Spleen (tissue), 11 donors: ENCODE measurements at regions not wholly inside any gene's neighbourhood (a gene's known extent, or its start where the extent isn't known, plus 50 kb on each side); places are given as distances from the start of the nearest gene placed in this dataset.

Source experiments
- DNase-seq: peaks from one replicate; pipeline ENCODE4 v3.0.0-alpha.2; 2020
- H3K27ac ChIP-seq, 8 donors: fragments of 200-600 bp; sonication (generic) in 7 of 8; 1 replicate in 4 of 8; 2 replicates in 4 of 8; pipeline versions ENCODE4 v1.5.0 to v1.8.0; 2016 to 2021; ENCODE audit warnings: inconsistent platforms in 4 of 8, mild to moderate bottlenecking in 4 of 8, moderate library complexity in 1 of 8
- H3K27me3 ChIP-seq, 7 donors: fragments of 200-600 bp; sonication (generic) in 6 of 7; replicated peaks in 1 of 7; 1 replicate in 4 of 7; 2 replicates in 3 of 7; pipeline versions ENCODE4 v1.5.0 to v1.8.0; 2016 to 2021; ENCODE audit warnings: inconsistent platforms in 3 of 7, mild to moderate bottlenecking in 1 of 7
- H3K36me3 ChIP-seq, 6 donors: fragments of 200-600 bp; sonication (generic) in 5 of 6; 1 replicate in 4 of 6; 2 replicates in 2 of 6; pipeline versions ENCODE4 v1.5.0 to v1.8.0; 2016 to 2021; ENCODE audit warnings: inconsistent platforms in 2 of 6
- H3K4me1 ChIP-seq, 6 donors: fragments of 200-600 bp; sonication (generic) in 5 of 6; 1 replicate in 3 of 6; 2 replicates in 3 of 6; pipeline versions ENCODE4 v1.5.0 to v1.8.0; 2016 to 2021; ENCODE audit warnings: inconsistent platforms in 3 of 6
- H3K4me3 ChIP-seq, 8 donors: fragments of 200-600 bp; sonication (generic) in 7 of 8; 1 replicate in 4 of 8; 2 replicates in 4 of 8; pipeline versions ENCODE4 v1.5.0 to v1.8.0; 2016 to 2021; ENCODE audit warnings: inconsistent platforms in 4 of 8, mild to moderate bottlenecking in 4 of 8, moderate library complexity in 2 of 8
- H3K9me3 ChIP-seq, 8 donors: fragments of 200-600 bp; sonication (generic) in 7 of 8; 1 replicate in 4 of 8; 2 replicates in 4 of 8; pipeline versions ENCODE4 v1.5.0 to v1.8.0; 2016 to 2021; ENCODE audit warnings: inconsistent platforms in 4 of 8
- POLR2A ChIP-seq, 3 donors: fragments of 450-650 bp; IDR thresholded peaks; one replicate each; pipeline ENCODE4 v1.5.1; 2017; ENCODE audit warnings: antibody characterized with exemption in 3 of 3, mild to moderate bottlenecking in 1 of 3
- POLR2AphosphoS5 ChIP-seq, 3 donors: sonication (generic); formaldehyde crosslinking; IDR thresholded peaks; one replicate each; pipeline ENCODE4 v1.5.1; 2017; ENCODE audit warnings: antibody characterized with exemption in 3 of 3
- WGBS, 5 donors: extraction: QIAGEN DNeasy Blood & Tissue Kit in 3 of 5; methylation state at CpG; one replicate each; pipeline versions ENCODE4 v1.1.5 to v1.1.7; 2013 to 2018; 5-methylcytosine and 5-hydroxymethylcytosine counted together
- intact Hi-C: fragments of 100-400 bp; cut with DNase I; formaldehyde crosslinking; loops from one replicate; pipeline ENCODE4 v1.15.0; 2023; ENCODE audit warnings: low total_unique reads
- TF ChIP-seq, protein P1 (sequence below), 11 experiments: fragments of 200-600 bp in 7 of 11; fragments of 450-650 bp in 4 of 11; sonication (generic) in 4 of 11; IDR thresholded peaks in 8 of 11; conservative IDR thresholded peaks in 3 of 11; 1 replicate in 7 of 11; 2 replicates in 4 of 11; pipeline versions ENCODE4 v1.4.0 to v1.8.0; 2016 to 2021; ENCODE audit warnings: antibody characterized with exemption in 11 of 11, inconsistent platforms in 4 of 11, mild to moderate bottlenecking in 1 of 11
- donor health status: healthy with polysubstance abuse.
- donor health status: DM: no; HTN: no; CAD: no; lungs with moderate emphysema.
- donor health status: DM: no; HTN: no; CAD: no.
- donor health status: Bipolar disorder and iron deficiency.
- donor health status: healthy.
- donor health status: DM: no; HTN: no; CAD: no.
- donor health status: DM: yes; HTN: yes; CAD: no.

DNA sequence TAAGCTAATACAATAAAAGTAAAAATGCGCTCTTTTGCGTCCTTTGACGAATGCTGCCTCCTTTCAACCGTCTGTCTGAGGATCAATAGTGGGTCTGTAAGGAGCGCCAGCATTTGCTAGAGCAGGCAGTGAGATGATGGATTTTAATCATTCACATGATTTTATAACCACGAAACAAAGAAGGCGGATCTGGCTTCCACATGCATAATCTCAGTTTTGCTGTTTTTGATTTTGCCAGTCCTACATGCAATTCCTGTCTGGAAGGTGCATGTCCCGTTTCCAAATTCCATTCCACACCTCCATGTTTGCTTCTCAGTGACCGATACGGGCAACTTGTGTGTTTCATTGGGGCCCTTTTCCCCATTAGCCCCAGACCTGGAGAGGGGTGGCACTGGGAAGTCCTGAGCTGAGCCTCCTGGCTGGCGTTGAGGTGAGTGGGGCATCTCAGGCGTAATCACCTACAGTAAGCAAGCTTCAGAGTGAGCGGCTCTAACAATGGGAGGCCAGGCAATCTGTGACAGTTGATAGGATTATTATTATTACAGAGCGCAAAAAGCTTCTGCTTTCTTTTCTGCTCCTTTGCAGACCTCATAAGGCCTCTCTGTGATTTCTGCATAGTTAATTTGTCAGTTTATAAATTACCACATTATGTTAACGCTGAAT is 405.4 kb downstream of the ZSWIM6 start:
- H3K4me1 ChIP-seq = peaks cover 0 to 8% (median under 1%) of the 10 kb centered on the region in 6 donors
- H3K9me3 ChIP-seq = no peaks in the 10 kb centered on the region
- DNase-seq = no peak
- H3K27me3 ChIP-seq = no peaks in the 10 kb centered on the region
- no peak overlapping the region for H3K4me3 ChIP-seq
- no peak for TF ChIP-seq POLR2A (IDR thresholded peaks at IDR 0.05)
- TF ChIP-seq, protein P1, sequence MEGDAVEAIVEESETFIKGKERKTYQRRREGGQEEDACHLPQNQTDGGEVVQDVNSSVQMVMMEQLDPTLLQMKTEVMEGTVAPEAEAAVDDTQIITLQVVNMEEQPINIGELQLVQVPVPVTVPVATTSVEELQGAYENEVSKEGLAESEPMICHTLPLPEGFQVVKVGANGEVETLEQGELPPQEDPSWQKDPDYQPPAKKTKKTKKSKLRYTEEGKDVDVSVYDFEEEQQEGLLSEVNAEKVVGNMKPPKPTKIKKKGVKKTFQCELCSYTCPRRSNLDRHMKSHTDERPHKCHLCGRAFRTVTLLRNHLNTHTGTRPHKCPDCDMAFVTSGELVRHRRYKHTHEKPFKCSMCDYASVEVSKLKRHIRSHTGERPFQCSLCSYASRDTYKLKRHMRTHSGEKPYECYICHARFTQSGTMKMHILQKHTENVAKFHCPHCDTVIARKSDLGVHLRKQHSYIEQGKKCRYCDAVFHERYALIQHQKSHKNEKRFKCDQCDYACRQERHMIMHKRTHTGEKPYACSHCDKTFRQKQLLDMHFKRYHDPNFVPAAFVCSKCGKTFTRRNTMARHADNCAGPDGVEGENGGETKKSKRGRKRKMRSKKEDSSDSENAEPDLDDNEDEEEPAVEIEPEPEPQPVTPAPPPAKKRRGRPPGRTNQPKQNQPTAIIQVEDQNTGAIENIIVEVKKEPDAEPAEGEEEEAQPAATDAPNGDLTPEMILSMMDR (IDR thresholded peaks at IDR 0.05 in 8 of 11, conservative IDR thresholded peaks at IDR 0.05 in 3 of 11) = no peak
- TF ChIP-seq POLR2AphosphoS5 (IDR thresholded peaks at IDR 0.05) = no peak
- intact Hi-C loops = no loop called here
- 87 to 93% (median 91%) methylated on average over 15 of the region's 15 CpGs for WGBS, 5 donors
- no peaks in the 10 kb centered on the region for H3K36me3 ChIP-seq
- no peak overlapping the region for H3K27ac ChIP-seq

DNA sequence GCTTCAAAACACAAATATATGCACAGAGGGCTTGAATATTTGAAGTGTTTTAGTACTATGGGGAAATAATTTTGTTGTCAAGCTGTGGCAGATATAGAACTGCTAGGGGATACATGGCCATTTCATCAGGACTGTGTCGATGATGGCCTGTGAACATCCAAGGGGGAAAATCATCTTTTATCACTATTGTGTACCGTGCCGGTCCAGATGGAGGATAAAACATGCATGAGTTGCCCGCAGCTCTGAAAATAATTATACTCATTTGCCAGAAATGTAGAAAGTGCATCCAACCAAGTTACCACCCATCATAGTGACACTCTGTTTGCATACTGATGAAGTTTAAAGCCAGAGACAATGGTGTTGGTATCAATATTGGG is 405.9 kb downstream of the ZSWIM6 start:
- no peaks in the 10 kb centered on the region for H3K9me3 ChIP-seq
- peaks cover 0 to 6% (median 0%) of the 10 kb centered on the region in 6 donors for H3K4me1 ChIP-seq
- WGBS, 5 donors = 90 to 97% (median 94%) methylated on average over 4 of the region's 4 CpGs
- no peak overlapping the region for H3K4me3 ChIP-seq
- H3K36me3 ChIP-seq = no peaks in the 10 kb centered on the region
- DNase-seq = no peak
- intact Hi-C loops = no loop called here
- H3K27ac ChIP-seq = no peak overlapping the region
- TF ChIP-seq, protein P1 (IDR thresholded peaks at IDR 0.05 in 8 of 11, conservative IDR thresholded peaks at IDR 0.05 in 3 of 11) = no peak
- TF ChIP-seq POLR2A (IDR thresholded peaks at IDR 0.05) = no peak
- no peak for TF ChIP-seq POLR2AphosphoS5 (IDR thresholded peaks at IDR 0.05)
- H3K27me3 ChIP-seq = no peaks in the 10 kb centered on the region

DNA sequence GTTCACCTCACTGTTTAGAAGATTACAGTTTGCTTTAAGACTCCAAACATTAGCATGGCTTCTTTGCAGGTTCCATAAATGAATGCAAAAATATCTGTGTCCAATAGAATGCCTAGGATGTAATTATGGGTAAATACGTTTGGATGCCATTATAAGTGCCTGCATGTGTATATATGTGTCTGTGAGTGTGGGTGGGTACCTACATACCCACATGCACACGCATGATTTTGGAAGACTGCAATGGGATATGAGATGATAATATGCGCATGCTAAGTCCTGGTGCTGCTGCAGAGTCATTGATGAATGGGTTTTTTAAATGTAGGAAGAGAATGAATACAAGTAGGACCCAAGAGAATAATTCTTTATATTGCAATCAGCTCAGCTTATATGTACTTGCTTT is 406.4 kb downstream of the ZSWIM6 start:
- TF ChIP-seq, protein P1 (IDR thresholded peaks at IDR 0.05 in 8 of 11, conservative IDR thresholded peaks at IDR 0.05 in 3 of 11) = no peak
- TF ChIP-seq POLR2A (IDR thresholded peaks at IDR 0.05) (no peak), POLR2AphosphoS5 (IDR thresholded peaks at IDR 0.05) (no peak)
- no peaks in the 10 kb centered on the region for H3K27me3 ChIP-seq
- H3K4me1 ChIP-seq = peaks cover 0 to 6% (median 0%) of the 10 kb centered on the region in 6 donors
- WGBS, 5 donors = 82 to 94% (median 90%) methylated on average over 3 of the region's 3 CpGs
- intact Hi-C loops = no loop called here
- H3K9me3 ChIP-seq = no peaks in the 10 kb centered on the region
- DNase-seq = no peak
- H3K36me3 ChIP-seq = no peaks in the 10 kb centered on the region
- H3K4me3 ChIP-seq = no peak overlapping the region
- no peak overlapping the region for H3K27ac ChIP-seq

DNA sequence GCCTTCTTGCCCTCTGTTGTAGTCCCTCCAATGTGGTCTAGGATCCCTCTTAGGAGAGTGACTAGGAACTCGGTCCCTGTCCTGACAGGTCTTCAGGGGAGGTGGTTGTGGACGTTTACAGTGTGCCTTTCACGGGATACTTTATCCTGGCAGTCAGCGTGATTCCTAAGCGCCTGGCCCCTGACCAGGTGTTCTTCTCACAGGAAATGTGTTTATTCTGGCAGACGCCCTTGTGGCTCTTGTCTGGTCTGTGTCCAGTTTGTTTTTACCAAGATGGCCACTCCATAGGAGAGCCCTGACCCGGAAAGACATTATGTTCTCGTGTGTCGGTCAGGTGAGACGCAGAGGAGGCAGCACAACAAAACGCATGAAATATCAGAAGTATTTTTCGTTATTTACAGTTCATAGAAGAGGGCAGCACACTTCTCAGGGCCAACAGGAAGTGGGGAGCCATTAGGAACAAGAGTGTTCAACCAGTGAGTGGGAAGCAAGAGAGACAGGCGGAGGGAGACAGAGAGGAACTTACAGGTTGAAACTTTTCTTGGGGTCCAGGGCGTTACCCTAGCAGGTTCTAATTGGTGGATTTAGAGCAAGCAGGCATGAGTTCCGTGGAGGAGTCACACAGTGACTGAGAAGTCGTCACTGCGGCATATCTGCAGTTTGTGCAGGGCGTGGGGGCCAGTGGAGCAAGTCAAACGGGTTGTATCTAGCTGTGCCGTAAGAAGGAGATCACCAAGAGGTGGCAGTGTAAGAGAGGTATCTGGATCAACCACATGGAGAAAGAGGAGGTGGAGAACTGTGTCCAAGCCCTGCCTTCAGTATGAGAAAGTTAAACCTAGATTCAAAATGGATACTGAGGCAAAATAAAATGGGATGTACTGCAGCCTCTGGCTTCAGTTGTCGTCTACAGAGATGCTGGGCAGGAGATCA is 412.9 kb downstream of the ZSWIM6 start:
- H3K4me3 ChIP-seq = no peak overlapping the region
- intact Hi-C loops = no loop called here
- 77 to 87% (median 81%) methylated on average over 21 of the region's 21 CpGs for WGBS, 5 donors
- no peaks in the 10 kb centered on the region for H3K27me3 ChIP-seq
- no peaks in the 10 kb centered on the region for H3K36me3 ChIP-seq
- no peaks in the 10 kb centered on the region for H3K9me3 ChIP-seq
- no peak for DNase-seq
- TF ChIP-seq POLR2A (IDR thresholded peaks at IDR 0.05) = no peak
- no peak for TF ChIP-seq POLR2AphosphoS5 (IDR thresholded peaks at IDR 0.05)
- TF ChIP-seq, protein P1 (IDR thresholded peaks at IDR 0.05 in 8 of 11, conservative IDR thresholded peaks at IDR 0.05 in 3 of 11) = no peak
- H3K27ac ChIP-seq = no peak overlapping the region
- no peaks in the 10 kb centered on the region for H3K4me1 ChIP-seq
